ENCODE measurements at regions not wholly inside any gene's neighbourhood (a gene's known extent, or its start where the extent isn't known, plus 50 kb on each side); places are given as distances from the start of the nearest gene placed in this dataset.

DNA sequence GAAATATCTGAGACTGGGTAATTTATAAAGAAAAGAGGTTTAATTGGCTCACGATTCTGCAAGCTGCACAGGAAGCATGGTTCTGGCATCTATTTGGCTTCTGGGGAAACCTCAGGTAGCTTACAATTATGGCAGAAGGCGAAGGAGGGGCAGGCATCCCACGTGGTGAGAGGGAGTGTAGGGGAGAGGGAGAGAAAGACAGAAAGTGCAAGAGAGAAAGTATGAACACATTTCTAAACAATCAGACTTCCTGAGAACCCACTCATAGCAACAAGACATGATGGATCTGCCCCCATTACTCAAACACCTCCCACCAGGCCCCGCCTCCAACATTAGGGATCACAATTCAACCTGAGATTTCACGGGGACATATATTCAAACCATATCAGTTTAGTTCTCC is 107.4 kb downstream of the PERP start:
- ATAC-seq (no peak), DNase-seq (ENCODE audit: low spot score) (no peak)
- intact Hi-C loops (cut with DNase I) = loop anchor here (10.0 kb wide), 1 partner anchor 115 kb away; no protein-coding TSS in a partner anchor

DNA sequence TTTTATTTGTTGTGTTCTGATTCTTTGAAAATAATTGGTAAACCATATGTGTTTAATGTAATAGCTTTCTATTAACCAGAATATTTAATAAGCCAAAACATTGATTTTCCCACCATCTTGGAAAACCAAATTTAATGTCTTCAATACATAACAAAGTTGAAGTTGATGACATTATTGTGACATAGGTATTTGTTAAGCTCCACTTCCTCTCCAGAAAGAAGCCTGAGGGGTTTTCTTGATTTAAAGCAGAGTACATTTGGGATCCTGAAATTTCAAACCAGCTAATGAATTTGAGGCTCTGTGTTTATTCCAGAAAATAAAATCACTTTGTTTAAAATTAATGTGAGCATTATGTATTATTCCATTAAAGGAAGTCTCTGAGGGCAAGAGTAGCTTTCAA is 106.3 kb downstream of the PERP start:
- DNase-seq (ENCODE audit: low spot score) = no peak
- intact Hi-C loops (cut with DNase I) = loop anchor here (10.0 kb wide), 1 partner anchor 114 kb away; no protein-coding TSS in a partner anchor
- ATAC-seq = no peak

DNA sequence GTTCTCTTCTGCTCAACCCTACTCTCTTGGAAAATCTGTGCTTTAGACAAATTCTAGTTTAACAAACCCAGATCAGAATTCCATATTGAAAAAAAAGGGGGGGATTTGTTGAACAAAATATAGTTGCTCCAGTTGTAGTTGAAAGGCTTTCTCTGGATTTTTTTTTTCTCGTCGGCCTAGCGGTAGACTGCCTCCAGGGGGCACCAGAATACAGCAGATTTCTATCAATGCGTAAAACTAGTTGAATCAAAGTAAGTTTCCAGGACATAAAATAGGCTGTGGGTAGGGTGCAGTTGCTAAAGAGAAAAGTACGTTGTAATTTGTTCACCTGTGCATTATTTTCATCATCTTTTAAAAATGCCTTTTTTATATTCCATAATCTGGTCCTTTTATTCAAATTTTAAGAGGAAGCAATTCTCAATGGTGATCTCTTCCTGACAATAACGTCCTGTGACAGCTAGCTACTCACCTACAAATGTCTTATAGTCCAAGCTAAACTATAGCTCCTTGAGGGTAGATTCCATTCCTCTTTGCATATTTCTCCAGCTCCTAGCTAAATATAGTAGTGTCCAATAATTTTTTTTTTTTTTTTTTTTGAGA is 105.4 kb downstream of the PERP start:
- intact Hi-C loops (cut with DNase I) = loop anchor here (10.0 kb wide), 1 partner anchor 113 kb away; no protein-coding TSS in a partner anchor
- ATAC-seq = peak; percentile 60
- peak; percentile 74 for DNase-seq (ENCODE audit: low spot score)

DNA sequence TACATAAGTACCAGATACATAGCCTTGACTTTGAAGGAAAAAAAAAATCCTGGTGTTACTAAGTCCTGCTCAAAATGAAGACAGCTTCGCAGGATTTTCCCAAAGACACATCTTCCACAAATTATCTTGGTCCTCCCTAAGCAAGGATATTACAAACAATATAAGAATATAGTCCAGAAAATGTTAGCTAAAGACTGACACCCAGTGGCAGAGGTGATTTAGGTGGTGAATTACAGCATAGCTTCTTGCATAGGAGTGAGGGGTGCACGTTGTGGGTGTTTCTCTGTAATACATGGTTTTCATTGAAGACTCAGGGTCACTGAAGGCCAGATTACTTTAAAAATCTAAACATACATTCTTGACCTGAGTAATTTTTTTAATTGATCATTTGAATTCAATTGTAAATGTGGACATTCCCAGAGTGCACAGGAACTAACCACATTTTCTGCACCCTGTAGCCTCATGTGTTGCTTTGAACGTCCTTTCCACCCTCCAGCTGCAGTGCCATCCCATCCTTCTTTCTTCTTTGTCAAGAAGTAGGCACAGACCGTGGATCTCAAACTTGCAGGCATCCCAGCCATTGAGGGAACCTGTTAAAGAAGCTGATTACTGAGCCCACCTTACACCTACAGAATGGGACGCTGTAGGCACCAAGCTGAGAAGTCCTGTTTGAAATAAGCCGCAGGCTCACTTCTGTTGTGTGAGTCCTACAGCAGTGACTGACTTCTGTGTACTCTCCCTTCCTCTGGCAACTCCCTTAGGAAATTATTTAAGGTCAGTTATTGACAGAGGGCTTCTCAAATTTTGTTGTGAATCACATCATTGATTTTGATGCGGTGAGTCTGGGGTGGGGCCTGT is 102.6 kb downstream of the PERP start:
- intact Hi-C loops (cut with DNase I) = loop anchor here (10.0 kb wide), 1 partner anchor 110 kb away; no protein-coding TSS in a partner anchor
- ATAC-seq = peak; percentile 60
- no peak for DNase-seq (ENCODE audit: low spot score)

DNA sequence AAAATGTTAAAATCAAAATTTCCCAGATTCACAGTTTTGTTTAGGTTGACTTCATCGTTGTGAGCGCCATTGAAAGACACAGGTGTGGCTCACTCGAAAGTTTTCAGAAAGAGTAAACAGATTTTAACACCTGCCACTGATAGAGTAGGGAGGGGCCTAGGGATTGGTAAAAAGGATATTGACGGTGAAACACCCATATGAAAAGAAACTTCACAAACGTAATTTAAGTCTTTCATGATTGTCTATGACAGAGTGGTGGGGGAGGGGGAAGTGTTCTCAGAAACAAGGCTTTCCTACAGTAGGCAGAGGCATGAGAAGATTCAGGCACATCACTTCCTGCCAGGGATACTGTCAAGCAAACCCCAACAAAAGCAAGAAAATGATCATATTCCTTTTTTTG is 101.4 kb downstream of the PERP start:
- DNase-seq (ENCODE audit: low spot score) (no peak), ATAC-seq (no peak)
- intact Hi-C loops (cut with DNase I) = loop anchor here (10.0 kb wide), 1 partner anchor 109 kb away; no protein-coding TSS in a partner anchor

DNA sequence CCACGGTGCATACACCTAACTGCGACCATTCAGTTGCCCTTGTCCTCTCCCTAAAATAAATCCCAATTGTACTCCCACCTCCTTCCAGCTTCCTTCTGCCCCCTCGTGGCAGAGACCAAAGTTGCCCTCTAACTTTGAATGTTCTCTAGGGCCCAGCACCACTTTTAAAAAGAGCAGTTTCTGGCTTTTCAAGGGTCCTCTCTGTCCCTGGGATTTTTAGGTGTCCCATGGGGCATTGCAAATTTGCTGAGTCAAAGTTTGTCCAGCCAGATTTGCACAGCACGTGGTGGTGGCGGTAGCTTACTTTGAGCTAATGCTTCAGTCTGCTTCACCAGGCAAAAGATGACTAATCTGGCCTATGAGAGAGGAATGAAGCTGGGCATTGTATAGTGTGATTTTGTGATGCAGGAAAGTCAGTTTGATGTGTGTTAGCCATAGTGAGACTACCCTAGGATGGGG is 100.2 kb downstream of the PERP start:
- intact Hi-C loops (cut with DNase I) = loop anchor here (10.0 kb wide), 1 partner anchor 108 kb away; no protein-coding TSS in a partner anchor
- DNase-seq (ENCODE audit: low spot score) (no peak), ATAC-seq (no peak)

DNA sequence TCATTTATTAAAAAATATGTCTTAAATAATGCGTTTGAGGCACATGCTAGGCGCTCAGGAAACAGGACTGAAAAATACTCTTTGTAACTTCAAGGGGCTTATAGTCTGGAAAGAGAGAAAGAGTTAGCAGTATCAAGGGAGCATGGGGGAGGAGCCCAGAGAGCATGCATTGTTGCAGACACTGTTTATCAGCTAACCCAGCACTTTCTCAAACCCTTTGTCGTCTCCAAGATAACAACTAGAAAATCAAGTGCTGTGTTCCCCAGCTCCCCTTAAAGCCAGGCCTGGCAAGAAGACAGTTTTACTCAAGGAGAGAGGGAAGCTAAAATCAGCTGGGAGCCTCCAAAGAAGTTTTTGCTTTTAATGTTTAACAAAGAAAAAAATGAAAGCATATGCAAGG is 98.4 kb downstream of the PERP start:
- intact Hi-C loops (cut with DNase I) = loop anchor here (10.0 kb wide), 1 partner anchor 106 kb away; no protein-coding TSS in a partner anchor
- ATAC-seq = no peak

DNA sequence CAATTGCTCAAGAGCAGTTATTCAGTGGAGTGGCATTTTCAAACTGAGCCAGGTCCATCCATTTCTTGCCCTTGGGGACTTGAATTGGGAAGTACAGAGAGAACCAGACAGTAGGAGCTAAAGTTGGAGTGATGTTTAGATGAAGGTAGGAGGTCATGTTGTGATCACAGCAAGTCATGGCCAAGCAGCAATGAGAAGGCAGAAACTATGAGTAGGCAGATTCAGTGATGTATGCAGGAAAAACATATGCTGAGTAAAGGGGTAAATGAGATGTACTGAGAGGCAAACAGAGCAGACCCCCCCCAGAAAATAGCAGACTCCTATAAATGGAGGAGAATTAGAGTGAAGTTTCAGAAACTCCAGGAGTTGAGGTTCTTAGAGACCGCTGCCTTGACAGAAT is 95.8 kb downstream of the PERP start:
- ATAC-seq = no peak
- intact Hi-C loops (cut with DNase I) = no loop called here

More for the DNA sequence above, 98.4 kb downstream of the PERP start:
- DNase-seq (ENCODE audit: low spot score) = no peak

DNA sequence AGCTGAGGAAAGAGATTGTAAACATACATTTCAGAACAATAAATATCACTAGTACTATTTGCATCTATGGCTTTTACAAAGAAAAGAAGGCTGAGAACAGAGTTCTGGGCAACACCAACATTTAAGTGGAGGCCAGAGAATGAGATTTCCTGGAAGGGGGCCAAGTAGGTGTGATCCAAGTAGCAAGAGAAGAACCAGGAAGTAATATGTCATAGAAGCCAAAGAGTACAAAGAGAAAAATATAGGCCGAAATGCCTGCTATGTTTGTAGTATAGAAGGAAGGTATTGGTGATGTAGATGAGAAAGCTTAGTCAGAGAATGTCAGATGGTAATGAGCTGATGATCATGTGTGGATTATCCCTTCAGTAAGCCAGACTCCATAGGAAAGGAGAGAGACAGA is 94.5 kb downstream of the PERP start:
- intact Hi-C loops (cut with DNase I) = no loop called here
- DNase-seq (ENCODE audit: low spot score) (no peak), ATAC-seq (no peak)

More for the DNA sequence above, 95.8 kb downstream of the PERP start:
- no peak for DNase-seq (ENCODE audit: low spot score)

DNA sequence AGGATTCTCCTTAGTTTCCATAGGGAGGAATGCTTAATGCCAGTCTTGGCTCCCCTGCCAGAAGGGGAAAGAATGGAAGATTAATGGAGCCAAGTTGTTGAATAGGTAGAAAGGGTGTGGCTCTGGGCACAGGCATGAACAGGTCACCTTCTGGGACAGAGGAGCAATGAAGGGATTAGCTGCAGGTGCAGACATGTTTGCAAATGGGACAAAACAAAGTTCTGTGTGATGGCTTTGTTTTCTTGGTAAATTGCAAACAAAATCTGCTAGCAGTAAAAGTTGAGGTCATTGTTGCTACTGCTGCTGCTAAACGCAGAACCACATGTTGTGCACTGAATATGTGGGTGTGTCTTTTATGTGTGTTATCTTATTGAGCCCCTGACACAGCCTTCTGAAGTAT is 93.3 kb downstream of the PERP start:
- no peak for DNase-seq (ENCODE audit: low spot score)
- ATAC-seq = no peak
- intact Hi-C loops (cut with DNase I) = no loop called here

DNA sequence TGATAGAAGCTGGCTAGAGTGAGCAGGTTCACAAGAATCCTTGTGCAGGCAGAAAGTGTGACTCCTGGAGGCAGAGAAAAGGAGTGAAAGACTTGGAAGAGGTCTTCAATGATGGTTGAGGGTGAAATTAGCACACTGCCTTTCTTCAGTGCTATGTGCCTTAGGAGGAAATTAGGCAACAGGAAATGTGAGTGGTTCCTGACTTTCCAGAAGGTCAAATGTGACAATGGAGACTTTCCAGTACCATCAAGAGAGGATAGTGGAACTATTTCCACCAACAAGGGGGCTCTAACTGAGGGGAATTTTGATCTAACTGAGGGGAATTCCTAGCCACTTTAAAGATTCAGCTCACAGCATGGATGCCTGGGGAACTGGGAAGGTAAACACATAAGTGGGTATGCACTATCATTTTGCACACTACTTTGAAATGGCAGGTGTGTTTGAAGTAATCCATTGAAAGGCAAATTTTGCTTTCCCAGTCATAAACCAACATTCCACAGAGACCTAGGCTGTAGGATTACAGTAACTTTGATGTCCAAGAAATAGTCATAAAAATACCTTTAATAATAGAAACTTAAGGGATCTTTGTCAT is 90.0 kb downstream of the PERP start:
- ATAC-seq = no peak
- no peak for DNase-seq (ENCODE audit: low spot score)
- intact Hi-C loops (cut with DNase I) = no loop called here

DNA sequence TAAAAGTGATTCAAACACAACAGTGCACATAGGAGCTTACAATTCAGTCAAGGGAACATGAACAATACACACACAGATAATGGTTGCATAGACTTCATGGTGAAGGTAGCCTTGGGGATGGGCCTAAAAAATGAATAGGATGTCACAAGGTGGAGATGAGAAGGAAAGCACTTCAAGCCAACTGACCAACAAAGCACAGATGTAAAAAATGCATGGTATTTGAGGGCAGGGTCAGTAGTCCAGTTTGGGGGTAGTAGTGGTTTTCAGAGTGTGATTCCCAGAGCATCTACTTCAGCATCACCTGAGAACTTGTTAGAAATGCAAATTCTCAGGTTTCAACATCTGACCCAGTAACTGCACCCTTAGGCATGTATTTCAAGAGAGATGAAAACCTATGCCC is 88.9 kb downstream of the PERP start:
- ATAC-seq = no peak
- DNase-seq (ENCODE audit: low spot score) = no peak
- intact Hi-C loops (cut with DNase I) = no loop called here

DNA sequence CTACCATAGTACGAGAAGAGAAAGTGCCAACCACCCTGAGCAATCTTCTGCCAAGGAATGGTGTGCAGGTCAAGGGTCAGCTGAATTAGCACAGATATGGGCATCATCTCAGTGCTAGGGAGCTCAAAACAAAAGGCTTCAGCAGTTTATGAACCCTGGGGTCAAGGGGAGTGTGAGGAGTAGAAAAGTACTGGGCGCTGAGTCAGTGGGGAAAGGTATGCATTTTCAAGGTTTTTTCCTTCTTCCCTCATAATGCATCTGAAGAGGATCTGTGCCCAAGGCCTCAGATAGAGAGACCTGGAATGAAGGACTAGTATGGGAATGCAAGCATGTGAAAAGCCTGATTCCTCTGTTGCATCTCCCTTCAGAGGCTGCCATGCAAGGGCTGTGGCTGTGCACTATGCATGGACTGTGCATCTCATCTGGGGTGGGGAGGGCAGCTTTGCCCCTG is 81.7 kb downstream of the PERP start:
- intact Hi-C loops (cut with DNase I) = no loop called here
- DNase-seq (ENCODE audit: low spot score) = no peak

DNA sequence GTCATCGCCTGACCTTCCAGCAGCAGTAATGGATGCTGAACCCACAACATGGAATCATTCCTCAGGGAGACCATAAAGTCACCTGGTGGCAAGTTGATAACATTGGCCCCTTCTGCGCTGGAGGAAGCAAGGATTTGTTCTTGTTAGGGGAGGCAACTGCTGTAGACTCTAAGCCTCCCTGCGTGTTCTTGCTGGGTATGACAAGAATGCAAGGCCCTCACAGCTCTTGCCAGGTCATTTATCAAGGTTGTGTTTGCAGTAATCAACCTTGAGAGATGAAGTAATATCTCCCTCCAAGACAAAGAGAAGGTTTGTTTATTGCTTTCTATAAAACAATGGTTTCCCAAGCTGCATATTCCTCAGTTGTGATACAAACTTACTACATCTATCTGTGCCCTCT is 80.9 kb downstream of the PERP start:
- DNase-seq (ENCODE audit: low spot score) (no peak), ATAC-seq (no peak)
- intact Hi-C loops (cut with DNase I) = no loop called here

More for the DNA sequence above, 81.7 kb downstream of the PERP start:
- ATAC-seq = no peak

DNA sequence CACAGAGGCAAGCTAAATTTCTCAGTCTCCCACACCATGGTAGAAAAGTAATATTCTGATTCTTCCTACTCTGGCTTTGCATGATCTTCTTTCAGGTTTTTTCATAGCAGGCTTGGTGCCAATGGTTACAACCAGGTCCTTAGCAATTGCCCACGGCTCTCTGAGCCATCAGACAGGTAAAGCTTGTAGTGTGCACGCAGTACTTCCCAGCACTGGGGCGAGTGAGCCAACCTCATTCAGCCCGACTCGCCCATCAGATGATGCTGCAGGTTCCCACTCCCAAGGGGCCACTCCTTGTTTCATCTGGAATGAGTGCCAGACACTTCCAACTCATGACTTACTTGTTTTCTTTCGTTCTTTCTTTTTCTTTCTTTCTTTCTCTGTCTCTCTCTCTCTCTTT is 78.3 kb downstream of the PERP start:
- DNase-seq (ENCODE audit: low spot score) (no peak), ATAC-seq (no peak)
- intact Hi-C loops (cut with DNase I) = no loop called here

DNA sequence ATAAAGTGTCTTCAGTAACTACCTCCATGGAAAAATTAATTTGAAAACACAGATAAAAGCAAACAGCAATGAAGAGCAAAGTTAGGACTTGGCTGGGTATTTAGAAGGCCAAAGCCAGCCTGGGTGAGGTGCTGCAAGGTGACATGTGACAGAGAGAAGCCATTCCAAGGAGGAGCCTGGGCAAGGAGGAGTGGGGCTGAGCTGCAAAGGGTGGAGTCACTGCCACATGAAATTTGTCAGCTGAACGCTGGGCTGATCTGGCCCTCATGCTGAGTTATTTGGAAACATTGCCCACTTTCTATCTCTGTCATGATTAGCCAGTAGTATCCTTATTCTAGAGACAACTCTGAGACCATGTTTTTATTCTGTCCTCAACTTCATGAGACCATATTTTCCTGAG is 76.3 kb downstream of the PERP start:
- intact Hi-C loops (cut with DNase I) = no loop called here
- ATAC-seq = no peak

DNA sequence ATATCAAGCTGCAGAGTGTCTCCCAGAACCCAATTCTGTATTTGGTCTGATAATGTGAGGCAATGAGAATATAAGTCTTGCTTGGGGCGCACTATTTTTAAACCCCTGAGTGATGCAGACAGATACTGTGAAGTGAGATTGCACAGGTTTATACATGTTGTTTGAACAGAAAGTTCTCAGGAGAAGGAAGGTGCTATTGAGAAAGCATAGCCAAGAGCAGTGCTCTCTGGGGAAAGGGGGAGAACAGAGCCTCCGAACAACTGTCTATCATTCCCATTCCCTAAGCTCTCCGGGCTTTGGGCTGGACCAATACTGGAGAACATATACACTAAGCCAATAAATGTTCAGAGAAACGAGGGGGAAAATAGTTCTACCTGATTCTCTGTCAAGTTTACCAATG is 75.8 kb downstream of the PERP start:
- no peak for DNase-seq (ENCODE audit: low spot score)
- no peak for ATAC-seq
- intact Hi-C loops (cut with DNase I) = no loop called here

More for the DNA sequence above, 76.3 kb downstream of the PERP start:
- DNase-seq (ENCODE audit: low spot score) = no peak

DNA sequence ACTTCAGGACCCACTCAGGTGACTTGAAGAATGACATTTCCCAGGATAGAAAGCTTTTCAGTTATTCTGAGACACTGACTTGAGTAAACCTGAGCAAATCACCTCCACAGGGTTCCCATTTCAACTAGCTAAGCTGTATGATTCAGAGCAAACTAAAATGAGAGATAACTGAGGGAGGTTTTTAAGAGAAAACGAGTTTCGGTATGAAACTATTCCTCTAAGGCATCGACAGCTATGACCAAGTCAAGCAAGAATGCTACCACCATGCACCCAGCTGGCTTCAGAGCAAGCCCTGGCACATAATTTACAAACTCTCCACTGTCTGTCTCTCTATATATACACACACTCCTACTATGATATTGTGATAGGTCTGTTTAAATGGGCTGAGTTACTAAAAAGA is 75.4 kb downstream of the PERP start:
- DNase-seq (ENCODE audit: low spot score) = no peak
- intact Hi-C loops (cut with DNase I) = no loop called here
- ATAC-seq = no peak

DNA sequence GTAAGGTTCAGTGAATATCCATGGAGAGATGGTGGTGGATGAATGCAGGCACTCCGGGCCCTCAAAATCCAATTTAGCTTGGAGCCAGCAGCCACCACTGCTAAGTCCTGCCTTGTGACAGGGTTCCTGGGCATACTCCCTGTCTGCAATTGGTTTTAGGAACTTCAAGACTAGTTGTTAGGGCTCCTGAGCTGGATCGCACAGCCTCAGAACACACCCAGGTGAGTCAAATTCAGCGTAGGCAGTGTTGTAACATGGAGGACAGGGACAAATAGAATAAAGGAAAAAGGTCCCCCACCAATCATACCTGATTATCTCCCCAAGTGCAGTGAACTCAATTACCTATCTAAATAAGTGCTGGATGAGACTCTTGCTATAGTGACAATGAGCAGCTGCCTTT is 74.6 kb downstream of the PERP start:
- DNase-seq (ENCODE audit: low spot score) (no peak), ATAC-seq (no peak)
- intact Hi-C loops (cut with DNase I) = no loop called here

DNA sequence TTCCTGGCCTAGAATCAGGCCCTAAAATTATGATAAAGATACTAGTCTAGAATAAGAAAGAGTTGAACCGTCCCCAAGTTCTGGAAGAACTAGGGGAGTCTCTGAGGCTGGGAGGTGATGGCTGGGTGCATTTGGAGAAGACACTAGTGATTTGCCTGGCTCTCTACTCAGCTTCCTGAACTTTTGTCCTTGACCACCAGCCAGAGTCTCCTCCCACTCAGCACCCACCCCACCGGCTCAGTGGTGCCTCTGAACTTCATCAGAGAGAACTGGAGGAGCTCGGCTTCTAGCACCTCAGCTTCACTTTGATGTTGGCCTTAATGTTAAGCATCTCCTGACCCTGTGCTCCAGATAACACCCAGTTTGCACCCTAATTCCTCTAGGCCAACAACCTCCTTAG is 73.0 kb downstream of the PERP start:
- intact Hi-C loops (cut with DNase I) = no loop called here
- DNase-seq (ENCODE audit: low spot score) (no peak), ATAC-seq (no peak)

Measured in sciatic nerve (tissue), 2 donors.